GM12878 (cell line): ENCODE measurements at regions not wholly inside any gene's neighbourhood (a gene's known extent, or its start where the extent isn't known, plus 50 kb on each side); places are given as distances from the start of the nearest gene placed in this dataset.

Experiments
- CTCF ChIP-seq, 3 experiments: IDR thresholded peaks in 2 of 3; conservative IDR thresholded peaks in 1 of 3; 2 replicates each; pipeline ENCODE4 v1.5.1; 2011; ENCODE audit warnings: low read depth in 3 of 3, low read length in 3 of 3, mild to moderate bottlenecking in 3 of 3, control low read depth in 2 of 3, moderate library complexity in 2 of 3, inconsistent platforms in 1 of 3, mixed read lengths in 1 of 3; ENCODE audit not compliant: control insufficient read depth in 2 of 3, insufficient read depth in 1 of 3; ENCODE audit errors: extremely low read depth in 1 of 3
- E4F1 ChIP-seq: fragments of 450-650 bp; IDR thresholded peaks from 2 replicates; pipeline ENCODE4 v1.6.1; 2018; ENCODE audit warnings: borderline replicate concordance, mild to moderate bottlenecking; ENCODE audit not compliant: partially characterized antibody
- IRF3 ChIP-seq: fragments of 450-650 bp; IDR thresholded peaks from 2 replicates; pipeline ENCODE4 v1.6.1; 2014; ENCODE audit warnings: mild to moderate bottlenecking
- NFIC ChIP-seq: IDR thresholded peaks from 2 replicates; pipeline ENCODE4 v1.6.1; 2012; ENCODE audit warnings: low read depth, mild to moderate bottlenecking, inconsistent platforms, low read length, moderate library complexity

- TF ChIP-seq CTCF (IDR thresholded peaks at IDR 0.05 in 2 of 3, conservative IDR thresholded peaks at IDR 0.05 in 1 of 3; ENCODE audit: control insufficient read depth in 2 of 3, extremely low read depth in 1 of 3, insufficient read depth in 1 of 3, low read depth in 3 of 3, low read length in 3 of 3) (peak; percentile 62 to 79 (median 68)), E4F1 (no peak), NFIC (no peak), IRF3 (no peak)
Measured at GRCh38 chr2:234135750-234136221, 85.3 kb downstream of the SPP2 start.
